DOHH2 (cell line): ENCODE measurements at regions not wholly inside any gene's neighbourhood (a gene's known extent, or its start where the extent isn't known, plus 50 kb on each side); places are given as distances from the start of the nearest gene placed in this dataset.

Experiments
- EZH2phosphoT487 ChIP-seq: fragments of 200-600 bp; sonication (generic); IDR thresholded peaks from 2 replicates; pipeline ENCODE4 v1.6.1; 2017; ENCODE audit warnings: borderline replicate concordance, mild to moderate bottlenecking, antibody characterized with exemption, low read length, moderate library complexity, mixed read lengths
- TF ChIP-seq, protein P1 (sequence below): fragments of 200-600 bp; sonication (generic); IDR thresholded peaks from one replicate; pipeline ENCODE4 v1.5.1; 2014; ENCODE audit warnings: antibody characterized with exemption, mild to moderate bottlenecking, low read depth, low read length; ENCODE audit not compliant: poor library complexity, severe bottlenecking

GRCh38 chr21:15249285-15249993 lies 184.6 kb upstream of the NRIP1 start:
- TF ChIP-seq, protein P1, sequence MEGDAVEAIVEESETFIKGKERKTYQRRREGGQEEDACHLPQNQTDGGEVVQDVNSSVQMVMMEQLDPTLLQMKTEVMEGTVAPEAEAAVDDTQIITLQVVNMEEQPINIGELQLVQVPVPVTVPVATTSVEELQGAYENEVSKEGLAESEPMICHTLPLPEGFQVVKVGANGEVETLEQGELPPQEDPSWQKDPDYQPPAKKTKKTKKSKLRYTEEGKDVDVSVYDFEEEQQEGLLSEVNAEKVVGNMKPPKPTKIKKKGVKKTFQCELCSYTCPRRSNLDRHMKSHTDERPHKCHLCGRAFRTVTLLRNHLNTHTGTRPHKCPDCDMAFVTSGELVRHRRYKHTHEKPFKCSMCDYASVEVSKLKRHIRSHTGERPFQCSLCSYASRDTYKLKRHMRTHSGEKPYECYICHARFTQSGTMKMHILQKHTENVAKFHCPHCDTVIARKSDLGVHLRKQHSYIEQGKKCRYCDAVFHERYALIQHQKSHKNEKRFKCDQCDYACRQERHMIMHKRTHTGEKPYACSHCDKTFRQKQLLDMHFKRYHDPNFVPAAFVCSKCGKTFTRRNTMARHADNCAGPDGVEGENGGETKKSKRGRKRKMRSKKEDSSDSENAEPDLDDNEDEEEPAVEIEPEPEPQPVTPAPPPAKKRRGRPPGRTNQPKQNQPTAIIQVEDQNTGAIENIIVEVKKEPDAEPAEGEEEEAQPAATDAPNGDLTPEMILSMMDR = no peak
- no peak for TF ChIP-seq EZH2phosphoT487
